Frontal cortex (tissue), 3 donors: ENCODE measurements at regions not wholly inside any gene's neighbourhood (a gene's known extent, or its start where the extent isn't known, plus 50 kb on each side); places are given as distances from the start of the nearest gene placed in this dataset.

Experiments used
- DNase-seq, 2 donors: peaks; one replicate each; pipeline ENCODE4 v3.0.0; 2012; ENCODE audit warnings: low spot score in 2 of 2
- FAIRE-seq: peaks from 2 replicates; lab custom pipeline; 2012; peaks lifted over from hg19 to GRCh38; lab: Jason Lieb, UNC
- donor health status: control.
- donor health status: control.
- donor health status: control.

DNA sequence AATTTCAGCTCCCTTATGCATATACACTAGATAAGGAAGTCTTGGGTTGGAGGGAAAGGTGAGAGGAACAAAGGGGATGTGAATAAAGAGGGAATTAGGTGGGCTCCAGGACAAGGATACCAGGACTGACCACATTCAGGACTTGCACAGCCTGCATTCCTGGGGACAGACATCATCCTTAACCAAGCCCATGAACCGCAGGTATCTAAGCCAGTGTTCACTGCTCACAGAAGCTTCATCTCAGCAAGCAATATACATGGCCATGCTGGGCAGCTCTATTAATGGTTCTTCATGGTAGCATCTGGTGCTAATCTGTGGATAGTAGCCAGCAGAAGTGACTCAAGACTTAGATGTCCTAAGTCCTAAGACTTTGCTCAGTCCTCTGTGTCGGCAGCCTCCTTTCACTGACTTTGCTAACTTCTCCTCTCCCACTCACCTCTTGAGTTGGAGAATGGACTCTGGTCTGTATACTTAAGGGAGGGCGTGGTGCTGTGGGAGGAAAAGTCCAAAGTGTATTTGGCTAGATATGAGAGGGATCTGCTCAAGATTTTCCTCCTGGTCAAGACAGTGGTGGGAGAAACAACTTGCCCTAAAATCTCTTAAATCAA lies 136.1 kb downstream of the ASCL1 start:
- no peak for DNase-seq
- no peak for FAIRE-seq

DNA sequence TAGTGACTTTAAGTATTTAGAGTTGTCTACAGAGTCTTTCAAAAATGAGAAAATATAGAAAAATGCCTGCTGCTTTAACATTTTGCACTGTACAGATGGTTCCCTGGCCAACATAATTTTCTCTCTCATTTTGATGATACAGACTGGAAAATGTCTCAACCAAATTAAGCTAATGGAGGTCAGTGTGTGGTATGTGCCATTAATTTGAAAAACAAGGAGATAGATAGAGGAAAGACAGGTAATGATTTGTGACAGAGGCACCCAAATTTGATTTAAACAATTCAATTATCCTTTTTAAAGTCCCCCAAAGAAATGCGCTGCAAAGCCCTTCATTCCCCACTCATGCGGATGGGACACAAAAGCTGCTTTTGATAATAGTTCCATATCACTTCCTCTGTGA lies 140.0 kb downstream of the ASCL1 start:
- no peak for FAIRE-seq
- DNase-seq: no peak

DNA sequence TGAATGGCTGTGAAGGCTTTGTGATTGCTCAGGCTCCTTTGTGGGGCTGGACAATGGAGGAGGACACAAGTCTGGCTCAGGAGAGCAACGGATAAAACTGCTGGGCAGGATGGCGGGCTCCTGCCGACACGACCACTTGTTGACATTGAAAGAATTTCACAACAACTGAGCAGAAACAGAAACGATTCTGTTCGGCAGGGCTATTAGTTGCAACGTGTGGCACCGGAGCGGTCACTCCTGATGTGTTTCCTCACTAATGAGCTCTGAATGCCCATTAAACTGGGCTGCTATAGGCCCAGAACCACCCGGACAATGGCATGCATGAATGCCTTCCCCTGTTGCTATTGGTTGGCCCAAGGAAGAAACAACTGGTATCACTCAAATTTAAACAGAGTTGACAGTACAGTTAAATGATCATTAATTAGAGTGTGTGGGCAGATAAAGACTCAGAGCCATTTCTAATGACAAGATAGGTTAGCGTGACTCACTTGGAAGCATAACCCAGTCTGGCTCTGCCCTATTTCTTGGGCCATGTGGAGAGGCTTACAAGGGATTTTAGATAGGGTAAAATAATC lies 142.9 kb downstream of the ASCL1 start:
- FAIRE-seq (no peak), DNase-seq (no peak)

DNA sequence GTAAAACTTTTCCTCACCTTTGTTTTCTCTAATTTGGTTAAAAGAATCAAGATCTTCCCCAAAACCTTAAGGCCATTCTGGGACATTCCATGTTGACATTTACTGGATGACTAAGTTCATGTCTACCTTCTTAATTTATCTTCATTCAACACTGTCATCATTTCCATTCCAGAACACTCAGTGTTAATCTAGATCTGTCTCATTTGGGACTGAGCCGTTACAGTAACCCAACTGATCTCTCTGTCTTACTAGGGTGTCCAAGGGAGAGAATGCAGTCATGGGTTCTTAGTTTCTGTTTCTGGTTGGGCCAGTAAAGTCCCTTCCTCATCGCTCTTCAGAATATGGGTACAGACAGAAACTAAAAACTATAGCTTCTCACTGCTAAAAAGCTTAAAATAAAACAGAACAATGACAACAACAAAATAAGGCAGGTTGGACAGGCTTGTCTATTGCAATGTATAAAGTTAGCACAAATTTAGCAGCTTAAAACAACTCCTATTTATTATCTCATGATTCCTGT lies 144.8 kb downstream of the ASCL1 start:
- DNase-seq (no peak), FAIRE-seq (no peak)

DNA sequence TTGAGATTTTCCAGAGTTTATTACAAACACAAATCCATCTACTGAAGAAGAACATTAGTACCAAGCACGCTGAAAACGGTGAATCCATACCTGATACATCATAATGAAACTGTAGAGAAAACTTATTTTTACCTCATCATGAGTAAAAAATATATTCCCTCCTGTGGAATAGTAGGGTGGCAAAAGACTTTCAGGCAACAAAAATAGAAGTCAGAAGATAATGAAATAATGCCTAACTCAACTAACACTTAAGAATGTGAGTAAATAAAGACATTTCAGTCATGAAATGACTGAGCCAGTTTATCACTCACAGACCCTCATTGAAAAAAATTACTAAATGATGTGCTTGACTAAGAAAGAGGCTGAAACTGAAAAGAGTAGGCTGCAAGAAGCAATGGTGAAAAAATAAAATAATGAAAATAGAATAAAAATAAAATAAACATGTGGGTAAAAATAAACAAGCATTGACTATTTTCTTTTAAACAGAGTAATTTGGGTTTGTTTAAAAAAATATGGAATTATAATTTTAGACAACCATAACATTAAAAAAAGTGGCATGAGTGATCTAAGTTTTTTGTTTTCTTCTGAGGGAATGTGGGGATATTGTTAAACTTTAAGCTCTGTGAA lies 148.6 kb downstream of the ASCL1 start:
- no peak for FAIRE-seq
- no peak for DNase-seq

DNA sequence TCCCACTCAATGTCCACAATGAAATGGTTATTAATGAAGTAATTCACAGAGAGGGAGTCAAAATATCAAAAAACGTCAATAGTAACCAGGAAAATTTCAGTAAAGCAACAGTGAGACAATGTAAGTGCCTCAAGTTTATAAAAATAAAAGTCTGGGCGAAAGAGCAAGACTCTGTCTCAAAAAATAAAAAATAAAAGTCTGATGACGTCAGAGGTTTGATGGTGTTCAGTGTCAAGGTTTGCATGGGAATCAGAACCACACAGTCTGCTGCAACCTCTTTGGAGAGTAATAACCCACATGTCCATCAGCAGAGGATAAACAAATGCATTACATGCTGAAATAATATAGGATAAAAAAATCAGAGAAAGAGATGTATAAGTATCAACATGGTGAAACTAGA lies 152.4 kb downstream of the ASCL1 start:
- DNase-seq (no peak), FAIRE-seq (no peak)

DNA sequence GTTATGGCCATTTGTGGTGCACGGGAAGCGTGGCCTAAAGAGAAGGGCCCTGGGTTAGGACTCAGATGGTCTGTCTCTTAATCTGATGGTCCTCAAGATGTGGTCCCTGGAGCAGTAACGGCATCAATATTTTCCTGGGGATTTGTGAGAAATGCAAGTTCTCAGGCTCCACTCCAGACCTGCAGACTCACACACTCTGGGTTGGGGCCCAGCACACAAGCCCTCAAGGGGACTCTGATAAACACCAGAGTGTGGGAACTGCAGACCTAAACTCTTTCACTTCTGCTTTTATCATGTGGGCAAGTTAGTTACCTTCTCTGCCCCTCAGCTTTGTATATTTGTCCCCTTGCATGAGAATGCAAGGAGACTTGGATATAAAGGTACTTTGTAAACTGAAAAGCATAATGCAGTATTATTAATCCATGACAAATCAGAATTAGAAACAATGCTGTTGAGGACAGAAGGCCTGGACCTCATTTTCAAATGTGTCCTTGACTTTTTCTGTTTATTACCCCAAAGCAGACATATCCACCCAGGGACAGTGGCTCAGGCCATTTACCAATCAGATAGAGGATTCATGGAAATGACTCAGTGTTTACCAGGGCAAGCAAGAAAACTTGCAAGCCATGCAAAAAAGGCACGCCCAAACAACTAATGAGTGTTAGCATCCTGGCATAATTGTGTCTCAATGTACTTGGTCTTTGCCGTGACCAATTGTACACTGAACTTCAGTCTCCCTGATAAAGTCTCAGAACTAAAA lies 157.0 kb downstream of the ASCL1 start:
- FAIRE-seq: no peak
- DNase-seq: no peak

DNA sequence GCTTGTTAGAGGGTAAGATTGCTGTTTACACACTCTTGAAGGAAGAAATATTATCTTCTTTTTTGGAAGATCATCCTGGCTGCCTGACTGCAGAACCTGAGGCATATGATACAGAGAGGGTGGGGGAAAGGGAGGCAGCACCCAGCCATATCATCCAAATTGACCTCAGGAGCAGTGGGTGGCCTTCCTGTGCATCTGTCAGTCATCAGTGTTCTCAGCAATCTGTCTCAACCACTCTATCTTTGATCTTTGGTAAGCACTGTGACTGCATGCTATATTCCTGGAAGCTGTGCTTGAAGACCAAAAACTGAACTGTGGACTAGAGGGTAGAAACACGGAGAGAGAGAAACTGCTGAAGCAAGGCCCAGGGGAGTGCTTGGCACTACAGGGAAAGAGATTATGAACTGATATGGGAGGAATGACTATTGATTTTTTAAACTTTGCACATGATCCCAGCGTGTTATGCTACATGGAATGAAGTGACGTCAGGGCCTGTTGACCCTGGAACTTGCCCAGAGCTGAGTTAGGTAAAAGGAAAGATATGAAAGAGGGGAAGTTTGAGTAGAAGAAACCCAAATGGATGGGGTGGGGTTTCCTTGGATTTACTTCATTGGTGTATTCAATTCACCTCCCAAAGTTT lies 171.5 kb downstream of the ASCL1 start:
- DNase-seq (no peak), FAIRE-seq (no peak)

DNA sequence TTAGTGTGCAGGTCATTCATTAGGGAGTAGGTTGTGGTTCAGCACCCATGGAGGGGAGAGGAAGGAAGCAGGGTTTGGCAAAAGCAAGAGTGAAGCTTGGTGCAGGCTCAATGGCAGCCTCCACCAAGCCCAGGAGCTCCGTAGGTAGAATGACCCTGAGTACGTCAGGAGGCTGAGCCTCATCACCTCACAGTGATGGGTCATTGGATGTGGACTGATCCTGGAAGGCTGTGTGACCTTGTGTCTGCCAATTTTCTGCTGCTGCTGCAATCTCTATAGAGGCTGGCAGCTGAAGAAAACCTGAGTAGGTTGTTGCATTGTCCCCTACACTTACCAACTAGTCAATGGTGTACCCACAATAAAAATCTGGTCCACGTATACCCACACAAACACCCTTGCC lies 173.1 kb downstream of the ASCL1 start:
- FAIRE-seq (no peak), DNase-seq (no peak)

DNA sequence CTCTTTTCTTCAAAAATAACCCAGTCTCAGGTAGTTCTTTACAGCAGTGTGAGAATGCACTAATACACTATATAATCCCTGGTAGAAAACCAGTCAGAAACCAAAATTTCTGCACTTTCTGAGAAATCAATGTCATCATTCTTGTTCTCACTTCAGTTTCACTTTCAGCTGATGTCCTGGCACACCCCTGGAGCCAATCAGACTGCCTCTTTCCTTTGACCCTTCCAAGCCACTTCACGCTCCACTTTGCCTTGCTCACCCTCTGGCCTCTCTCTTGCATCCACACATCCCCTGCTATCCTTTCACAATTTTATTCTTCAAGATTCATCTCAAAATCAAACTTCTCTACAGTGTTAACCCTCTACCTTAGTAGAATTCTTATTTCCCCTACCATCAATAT lies 181.1 kb downstream of the ASCL1 start:
- DNase-seq: no peak
- no peak for FAIRE-seq

DNA sequence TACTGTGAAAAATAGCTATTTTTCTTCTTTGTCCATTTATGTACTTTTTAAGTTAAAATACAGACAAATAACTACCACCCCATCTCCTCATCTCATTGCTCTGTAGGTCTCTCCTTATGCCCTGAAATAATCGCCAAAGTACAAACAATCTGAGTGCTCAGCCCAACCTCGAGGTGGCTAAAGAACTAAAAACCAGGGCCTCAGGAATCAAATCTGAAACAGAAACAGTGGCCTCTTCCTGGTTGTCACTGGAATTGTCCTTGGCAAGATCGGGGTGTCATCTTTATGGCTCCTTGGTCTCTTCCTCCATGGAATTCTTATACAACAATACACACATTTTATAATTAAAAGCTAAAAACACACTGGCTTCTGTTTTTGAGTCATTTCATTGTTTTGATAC lies 182.4 kb downstream of the ASCL1 start:
- DNase-seq (no peak), FAIRE-seq (no peak)

DNA sequence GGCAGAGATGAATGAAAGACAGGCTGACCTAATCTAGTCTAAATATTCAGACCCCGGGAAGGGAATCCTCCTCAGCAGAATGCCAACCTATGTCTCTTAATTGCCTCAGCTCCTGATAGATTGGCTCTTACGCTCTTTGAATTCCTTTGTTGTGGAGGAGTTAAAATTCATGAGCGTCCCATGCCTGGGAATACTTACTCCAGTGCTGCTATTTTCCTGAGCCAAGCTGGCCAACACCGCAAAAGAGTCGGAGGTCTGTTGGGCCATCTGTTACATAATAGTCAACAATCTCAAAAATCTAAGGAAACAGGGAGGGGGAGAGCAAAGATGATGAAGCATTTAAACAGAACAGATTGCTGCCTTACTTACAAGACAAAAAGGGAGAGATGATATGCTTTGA lies 182.8 kb downstream of the ASCL1 start:
- DNase-seq (no peak), FAIRE-seq (no peak)

DNA sequence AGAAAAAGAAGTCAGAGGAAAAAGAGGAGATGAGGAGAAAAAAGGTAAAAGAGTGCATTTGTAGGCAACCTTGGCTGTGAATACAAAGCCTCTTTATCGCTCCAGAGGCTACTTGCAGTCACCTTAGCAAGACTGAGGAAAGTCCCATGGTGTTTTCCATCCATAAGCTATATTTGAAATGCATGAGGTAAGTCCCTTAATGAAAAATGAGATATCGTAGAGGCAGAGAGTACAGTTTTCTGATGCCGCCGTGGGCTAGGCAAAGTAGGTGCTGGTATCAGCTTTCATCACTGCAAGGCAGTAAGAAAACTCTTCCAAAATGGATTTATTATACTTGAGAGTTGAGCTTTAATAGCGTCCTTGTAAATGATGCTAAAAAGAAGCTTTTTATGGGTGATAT lies 186.8 kb downstream of the ASCL1 start:
- FAIRE-seq: no peak

DNA sequence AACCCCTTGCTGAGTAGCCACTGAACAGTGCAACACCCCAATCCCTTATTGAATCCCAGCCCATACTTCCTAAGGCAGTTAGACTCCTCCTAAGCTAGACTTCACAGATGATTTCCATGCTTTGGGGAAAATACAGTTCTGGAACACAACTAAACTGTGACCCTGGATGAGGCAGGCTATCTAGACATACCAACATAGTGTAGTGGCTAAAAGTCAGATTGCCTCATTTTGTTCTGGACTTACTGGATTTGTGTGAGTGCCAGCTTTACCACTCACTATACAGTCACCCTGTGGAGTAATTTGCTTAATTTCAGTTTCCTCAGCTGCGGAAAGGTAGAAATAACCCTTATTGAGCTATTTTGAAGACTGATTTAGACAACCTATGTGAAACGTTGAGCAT lies 203.1 kb downstream of the ASCL1 start:
- DNase-seq: no peak

More for the DNA sequence above, 186.8 kb downstream of the ASCL1 start:
- no peak for DNase-seq

DNA sequence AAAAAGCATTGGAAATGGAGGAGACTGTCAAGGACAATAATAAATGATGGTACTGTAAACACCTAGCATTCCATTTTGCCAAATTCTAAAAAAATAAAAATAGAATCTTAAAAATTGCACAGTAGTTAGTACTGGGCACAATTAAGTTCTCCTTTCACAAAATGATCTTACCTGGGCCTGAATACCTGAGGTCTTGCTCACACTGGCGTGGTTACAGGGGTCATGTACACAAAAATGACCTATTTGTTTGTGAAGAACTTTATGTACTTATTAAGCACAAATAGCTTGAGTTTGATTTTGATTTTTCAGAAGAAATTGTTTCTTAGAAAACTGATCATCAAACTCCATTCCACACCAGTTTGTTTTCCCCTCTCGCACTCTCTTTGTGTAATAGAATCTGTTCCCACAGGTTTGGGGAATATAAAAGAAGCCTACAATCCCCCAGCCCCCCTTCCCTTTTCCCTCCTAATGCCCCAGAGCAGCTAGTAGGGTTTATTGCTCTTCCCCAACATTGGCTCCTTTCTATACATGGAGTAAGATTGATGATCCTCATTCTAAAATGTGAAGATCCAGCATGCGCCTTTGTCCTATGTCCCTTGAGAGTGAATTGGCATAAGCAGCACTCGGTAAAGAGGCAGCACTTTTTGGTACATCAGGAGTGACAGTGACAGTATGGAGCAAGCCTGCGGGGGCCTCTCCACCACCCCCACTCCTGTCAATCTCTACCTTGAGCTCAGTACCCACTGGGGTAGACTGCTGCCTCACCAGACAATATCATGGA lies 204.3 kb downstream of the ASCL1 start:
- DNase-seq (no peak), FAIRE-seq (no peak)

More for the DNA sequence above, 203.1 kb downstream of the ASCL1 start:
- FAIRE-seq: no peak

DNA sequence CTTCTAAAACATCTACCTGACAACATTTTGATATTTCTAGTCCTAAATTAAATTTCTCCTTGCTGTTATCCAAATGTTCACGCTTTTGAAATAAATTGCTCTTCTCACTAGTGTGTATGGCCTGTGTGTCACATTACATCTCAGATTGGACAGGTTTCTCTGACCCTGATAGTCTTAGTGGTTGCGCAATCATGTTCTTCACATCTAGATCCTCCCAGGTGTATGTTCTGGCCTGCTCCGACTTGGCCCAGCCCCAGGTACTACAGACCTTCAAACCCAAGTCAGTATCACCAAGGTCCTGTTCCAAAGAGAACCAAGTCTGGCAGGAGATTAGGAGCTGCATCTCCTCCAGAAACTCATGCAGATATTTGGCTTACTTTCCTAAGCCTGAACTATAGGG lies 209.5 kb downstream of the ASCL1 start:
- no peak for FAIRE-seq
- no peak for DNase-seq

DNA sequence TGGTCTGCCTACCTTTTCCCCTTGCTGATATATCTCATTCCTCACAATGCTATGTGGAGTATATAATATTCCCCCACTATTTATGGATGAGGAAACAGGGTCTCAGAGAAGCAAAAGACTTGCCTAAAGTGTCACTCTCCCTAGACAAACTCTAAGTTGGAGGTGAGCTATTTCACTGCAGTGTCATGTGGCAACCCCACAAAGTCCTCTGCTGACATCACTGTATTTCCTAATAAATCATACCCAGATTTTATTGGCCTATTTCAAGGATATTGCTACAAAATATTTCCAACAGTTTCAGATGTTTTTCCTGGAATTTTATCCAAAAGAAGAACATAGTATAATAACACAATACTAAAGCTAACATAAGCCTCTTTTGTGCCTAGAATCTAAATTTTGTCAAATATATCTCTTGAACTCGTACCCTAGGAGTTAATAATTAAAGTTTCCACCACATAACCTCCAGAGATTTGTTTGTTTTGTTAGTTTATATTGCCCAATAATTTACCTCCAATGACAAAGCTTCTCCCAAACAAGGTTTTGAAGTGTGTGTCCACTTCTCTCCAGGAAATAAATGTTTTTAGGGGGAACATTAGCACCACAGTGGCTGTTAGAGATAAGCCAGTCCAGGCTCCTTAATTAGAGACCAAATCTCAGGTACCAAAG lies 215.1 kb downstream of the ASCL1 start:
- no peak for DNase-seq
- FAIRE-seq: no peak

DNA sequence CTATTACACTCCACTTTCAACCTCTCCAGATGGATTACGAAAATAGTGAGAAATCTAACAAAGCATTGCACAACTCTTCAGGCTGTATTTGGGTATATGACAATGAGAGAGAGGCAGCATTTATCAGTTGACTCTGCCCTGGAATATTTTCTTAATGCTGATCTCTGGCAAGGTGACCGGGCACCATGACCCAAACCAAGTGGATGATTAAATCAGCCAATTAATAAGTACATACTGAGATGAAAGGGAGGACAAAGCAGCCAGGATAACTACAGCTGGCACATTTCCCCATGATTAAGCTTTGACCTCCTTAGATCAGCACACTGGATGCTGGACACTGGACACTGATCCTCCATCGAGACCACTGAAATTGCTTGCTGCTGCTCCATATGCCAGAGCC lies 218.2 kb downstream of the ASCL1 start:
- DNase-seq (no peak), FAIRE-seq (no peak)

DNA sequence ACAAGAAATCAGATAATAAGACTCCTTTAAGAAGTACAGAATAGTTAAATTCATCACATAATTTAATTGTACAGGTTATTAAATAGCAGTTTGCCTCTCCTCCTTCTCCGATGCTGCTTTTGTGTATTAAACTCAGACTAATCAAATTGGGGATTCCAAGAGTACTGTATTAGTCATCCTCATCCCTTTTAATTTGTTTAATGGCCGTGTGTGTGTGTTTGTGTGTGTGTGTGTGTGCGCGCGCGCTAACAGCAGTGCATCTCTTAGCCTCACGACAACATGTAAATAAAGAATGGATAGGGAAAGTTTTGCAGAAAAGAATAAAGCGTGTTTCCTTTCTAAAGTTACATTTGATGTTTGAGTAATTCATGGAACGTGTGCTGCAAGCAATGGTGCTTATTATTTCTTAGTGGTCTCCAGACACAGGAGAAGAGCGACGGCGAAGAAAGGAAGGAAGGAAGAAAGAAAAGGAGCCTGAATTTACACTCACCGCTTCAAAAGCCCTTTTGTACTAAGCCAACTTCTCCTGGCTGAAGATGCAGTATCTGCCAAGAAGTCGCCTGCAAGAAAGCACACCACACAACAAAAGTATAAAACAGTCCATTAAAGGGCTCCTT lies 220.3 kb downstream of the ASCL1 start:
- DNase-seq (no peak), FAIRE-seq (no peak)
